Activated CD4-positive, alpha-beta T cell treated with anti-CD3 and anti-CD28 coated beads, Interleukin-2, amount 10 ng/mL, durations not matched to agents 24 days and 14 days (primary cell): ENCODE measurements at regions not wholly inside any gene's neighbourhood (a gene's known extent, or its start where the extent isn't known, plus 50 kb on each side); places are given as distances from the start of the nearest gene placed in this dataset.
"Not testable (repeated sequence)": the region's sequence is repeated elsewhere in the genome, so short reads cannot be mapped to it uniquely, and the experiment has no call there.

Experiments used
- DNase-seq: peaks from one replicate; pipeline ENCODE4 v3.0.0; 2022
- H3K27ac Mint-ChIP-seq: one replicate; pipeline ENCODE4 v1.8.0; 2022; ENCODE audit warnings: mild to moderate bottlenecking, mixed read lengths
- H3K27me3 Mint-ChIP-seq: one replicate; pipeline ENCODE4 v1.8.0; 2022; ENCODE audit warnings: mixed read lengths
- H3K36me3 Mint-ChIP-seq: one replicate; pipeline ENCODE4 v1.8.0; 2022; ENCODE audit warnings: low read depth, mild to moderate bottlenecking, mixed read lengths
- H3K4me1 Mint-ChIP-seq: one replicate; pipeline ENCODE4 v1.8.0; 2021; ENCODE audit warnings: mixed read lengths
- H3K4me3 Mint-ChIP-seq: one replicate; pipeline ENCODE4 v1.8.0; 2022; ENCODE audit warnings: mild to moderate bottlenecking, moderate library complexity, mixed read lengths
- H3K9me3 Mint-ChIP-seq: one replicate; pipeline ENCODE4 v1.8.0; 2021; ENCODE audit warnings: mixed read lengths
- intact Hi-C: fragments of 100-400 bp; cut with micrococcal nuclease; formaldehyde crosslinking; loops from one replicate; pipeline ENCODE4 v1.15.1; 2023

- H3K27me3 Mint-ChIP-seq: no peaks in the 10 kb centered on the region
- peaks cover 4% of the 10 kb centered on the region for H3K4me1 Mint-ChIP-seq
- no peak overlapping the region for H3K27ac Mint-ChIP-seq
- intact Hi-C loops: no loop called here
- H3K4me3 Mint-ChIP-seq: no peak overlapping the region
- no peaks in the 10 kb centered on the region for H3K36me3 Mint-ChIP-seq
- H3K9me3 Mint-ChIP-seq: no peaks in the 10 kb centered on the region
- DNase-seq: peak; percentile 58
Observed at GRCh38 chr13:38415233-38415632, 65.6 kb downstream of the UFM1 start.

GRCh38 chr13:38417241-38417640 is 67.6 kb downstream of the UFM1 start:
- H3K36me3 Mint-ChIP-seq: no peaks in the 10 kb centered on the region
- no peak overlapping the region for H3K27ac Mint-ChIP-seq
- H3K4me3 Mint-ChIP-seq: no peak overlapping the region
- H3K27me3 Mint-ChIP-seq: no peaks in the 10 kb centered on the region
- peaks cover 4% of the 10 kb centered on the region for H3K4me1 Mint-ChIP-seq
- no peaks in the 10 kb centered on the region for H3K9me3 Mint-ChIP-seq
- intact Hi-C loops: no loop called here
- DNase-seq: no peak

GRCh38 chr13:38417727-38418126 is 68.1 kb downstream of the UFM1 start:
- Mint-ChIP-seq H3K27me3 (no peaks in the 10 kb centered on the region), H3K4me1 (peaks cover 4% of the 10 kb centered on the region), H3K4me3 (no peak overlapping the region), H3K36me3 (no peaks in the 10 kb centered on the region), H3K9me3 (no peaks in the 10 kb centered on the region), H3K27ac (no peak overlapping the region)
- intact Hi-C loops: no loop called here
- DNase-seq: no peak

- Mint-ChIP-seq H3K4me1 (peaks cover 4% of the 10 kb centered on the region), H3K27me3 (no peaks in the 10 kb centered on the region), H3K27ac (no peak overlapping the region), H3K4me3 (no peak overlapping the region), H3K9me3 (no peaks in the 10 kb centered on the region), H3K36me3 (no peaks in the 10 kb centered on the region)
- no peak for DNase-seq
- intact Hi-C loops: no loop called here
Observed at GRCh38 chr13:38418286-38418685, 68.6 kb downstream of the UFM1 start.

- H3K9me3 Mint-ChIP-seq: no peaks in the 10 kb centered on the region
- H3K4me1 Mint-ChIP-seq: peaks cover 4% of the 10 kb centered on the region
- H3K36me3 Mint-ChIP-seq: no peaks in the 10 kb centered on the region
- H3K4me3 Mint-ChIP-seq: no peak overlapping the region
- H3K27ac Mint-ChIP-seq: no peak overlapping the region
- DNase-seq: no peak
- intact Hi-C loops: no loop called here
- H3K27me3 Mint-ChIP-seq: no peaks in the 10 kb centered on the region
Observed at GRCh38 chr13:38419312-38419873, 69.7 kb downstream of the UFM1 start.

GRCh38 chr13:38421590-38422560 is 72.2 kb downstream of the UFM1 start:
- Mint-ChIP-seq H3K36me3 (no peaks in the 10 kb centered on the region), H3K4me3 (no peak overlapping the region), H3K9me3 (no peaks in the 10 kb centered on the region), H3K27me3 (no peaks in the 10 kb centered on the region), H3K4me1 (no peaks in the 10 kb centered on the region), H3K27ac (no peak overlapping the region)
- DNase-seq: no peak
- intact Hi-C loops: no loop called here

GRCh38 chr13:38429916-38430315 is 80.3 kb downstream of the UFM1 start:
- Mint-ChIP-seq H3K36me3 (no peaks in the 10 kb centered on the region), H3K27ac (no peak overlapping the region), H3K4me1 (no peaks in the 10 kb centered on the region), H3K9me3 (no peaks in the 10 kb centered on the region), H3K4me3 (no peak overlapping the region), H3K27me3 (no peaks in the 10 kb centered on the region)
- DNase-seq: no peak
- intact Hi-C loops: no loop called here

GRCh38 chr13:38430796-38431195 is 81.1 kb downstream of the UFM1 start:
- intact Hi-C loops: no loop called here
- DNase-seq: no peak
- Mint-ChIP-seq H3K27ac (no peak overlapping the region), H3K4me1 (no peaks in the 10 kb centered on the region), H3K27me3 (no peaks in the 10 kb centered on the region), H3K4me3 (no peak overlapping the region), H3K36me3 (no peaks in the 10 kb centered on the region), H3K9me3 (no peaks in the 10 kb centered on the region)

- Mint-ChIP-seq H3K9me3 (no peaks in the 10 kb centered on the region), H3K4me3 (no peak overlapping the region), H3K36me3 (no peaks in the 10 kb centered on the region), H3K4me1 (no peaks in the 10 kb centered on the region), H3K27me3 (no peaks in the 10 kb centered on the region), H3K27ac (no peak overlapping the region)
- DNase-seq: no peak
- intact Hi-C loops: no loop called here
Observed at GRCh38 chr13:38440666-38441065, 91.0 kb downstream of the UFM1 start.

- Mint-ChIP-seq H3K27me3 (no peaks in the 10 kb centered on the region), H3K27ac (no peak overlapping the region), H3K36me3 (no peaks in the 10 kb centered on the region), H3K4me3 (no peak overlapping the region), H3K4me1 (no peaks in the 10 kb centered on the region), H3K9me3 (no peaks in the 10 kb centered on the region)
- no peak for DNase-seq
- intact Hi-C loops: no loop called here
Observed at GRCh38 chr13:38444904-38445303, 95.3 kb downstream of the UFM1 start.

- Mint-ChIP-seq H3K36me3 (no peaks in the 10 kb centered on the region), H3K9me3 (no peaks in the 10 kb centered on the region), H3K27ac (no peak overlapping the region), H3K4me1 (no peaks in the 10 kb centered on the region), H3K27me3 (no peaks in the 10 kb centered on the region), H3K4me3 (no peak overlapping the region)
- DNase-seq: no peak
- intact Hi-C loops: no loop called here
Observed at GRCh38 chr13:38452656-38453055, 103.0 kb downstream of the UFM1 start.

GRCh38 chr13:38462605-38463004 is 113.0 kb downstream of the UFM1 start:
- H3K4me3 Mint-ChIP-seq: no peak overlapping the region
- no peaks in the 10 kb centered on the region for H3K27me3 Mint-ChIP-seq
- no peaks in the 10 kb centered on the region for H3K36me3 Mint-ChIP-seq
- intact Hi-C loops: no loop called here
- no peak for DNase-seq
- no peak overlapping the region for H3K27ac Mint-ChIP-seq
- no peaks in the 10 kb centered on the region for H3K9me3 Mint-ChIP-seq
- H3K4me1 Mint-ChIP-seq: no peaks in the 10 kb centered on the region

- H3K36me3 Mint-ChIP-seq: no peaks in the 10 kb centered on the region
- H3K27me3 Mint-ChIP-seq: no peaks in the 10 kb centered on the region
- no peaks in the 10 kb centered on the region for H3K9me3 Mint-ChIP-seq
- DNase-seq: no peak
- intact Hi-C loops: no loop called here
- H3K4me3 Mint-ChIP-seq: no peak overlapping the region
- no peaks in the 10 kb centered on the region for H3K4me1 Mint-ChIP-seq
- no peak overlapping the region for H3K27ac Mint-ChIP-seq
Observed at GRCh38 chr13:38463048-38463447, 113.4 kb downstream of the UFM1 start.

GRCh38 chr13:38472411-38472810 is 122.8 kb downstream of the UFM1 start:
- H3K27ac Mint-ChIP-seq, H3K9me3 Mint-ChIP-seq, H3K4me1 Mint-ChIP-seq, H3K4me3 Mint-ChIP-seq, H3K36me3 Mint-ChIP-seq, H3K27me3 Mint-ChIP-seq, DNase-seq, intact Hi-C loops: not testable (repeated sequence)
